HEK293 (cell line): ENCODE measurements at regions not wholly inside any gene's neighbourhood (a gene's known extent, or its start where the extent isn't known, plus 50 kb on each side); places are given as distances from the start of the nearest gene placed in this dataset.

Experiments used
- CTCF ChIA-PET: fragments of 350-600 bp; formaldehyde crosslinking; extraction: SDS; loops from one replicate; lab custom pipeline; 2021; ENCODE audit warnings: antibody characterized with exemption; lab: Yijun Ruan, JAX
- POLR2A ChIA-PET: fragments of 300-600 bp; formaldehyde crosslinking; extraction: SDS; loops from one replicate; lab custom pipeline; 2020; ENCODE audit warnings: antibody characterized with exemption, inconsistent platforms; lab: Yijun Ruan, JAX
- H3K27ac ChIP-seq: fragments of 200-500 bp; sonication (Bioruptor generic); 2 replicates; pipeline ENCODE4 v1.5.1; 2014; ENCODE audit warnings: low read depth, low read length, control low read depth, inconsistent platforms; ENCODE audit errors: extremely low read depth
- H3K36me3 ChIP-seq, 2 experiments: fragments of 200-500 bp in 1 of 2; sonication (Bioruptor generic) in 1 of 2; 1 replicate in 1 of 2; 2 replicates in 1 of 2; pipeline ENCODE4 v1.5.1; 2014 to 2017; ENCODE audit warnings: inconsistent platforms in 2 of 2, low read length in 2 of 2; ENCODE audit not compliant: control insufficient read depth in 2 of 2, insufficient read depth in 1 of 2
- H3K4me1 ChIP-seq: fragments of 200-500 bp; sonication (Bioruptor generic); 2 replicates; pipeline ENCODE4 v1.5.1; 2014; ENCODE audit warnings: mild to moderate bottlenecking, low read length, inconsistent platforms; ENCODE audit not compliant: control insufficient read depth, insufficient read depth
- H3K4me3 ChIP-seq: 2 replicates; pipeline ENCODE4 v1.5.1; 2011; ENCODE audit warnings: low read depth, mild to moderate bottlenecking, control low read depth, low read length, moderate library complexity
- H3K9me3 ChIP-seq: fragments of 200-500 bp; sonication (Bioruptor generic); 2 replicates; pipeline ENCODE4 v1.5.1; 2014; ENCODE audit warnings: low read depth, low read length, inconsistent platforms; ENCODE audit not compliant: control insufficient read depth, insufficient read depth
- GLIS2 ChIP-seq: fragments of 450-650 bp; formaldehyde crosslinking; IDR thresholded peaks from 2 replicates; pipeline ENCODE4 v1.5.1; 2016; ENCODE audit warnings: missing biosample characterization, missing genetic modification characterization
- HOXD13 ChIP-seq: sonication (generic); formaldehyde crosslinking; IDR thresholded peaks from 2 replicates; pipeline ENCODE4 v1.8.0; 2022; ENCODE audit warnings: missing genetic modification reagents, borderline replicate concordance
- KLF1 ChIP-seq: fragments of 450-650 bp; formaldehyde crosslinking; IDR thresholded peaks from 2 replicates; pipeline ENCODE4 v1.5.1; 2016; ENCODE audit warnings: missing biosample characterization, missing genetic modification characterization
- SALL2 ChIP-seq: fragments of 450-650 bp; formaldehyde crosslinking; IDR thresholded peaks from 2 replicates; pipeline ENCODE4 v1.5.0; 2017; ENCODE audit warnings: missing biosample characterization, mild to moderate bottlenecking, missing genetic modification characterization, borderline replicate concordance
- ZBTB1 ChIP-seq: fragments of 450-650 bp; formaldehyde crosslinking; IDR thresholded peaks from 2 replicates; pipeline ENCODE4 v1.5.1; 2016; ENCODE audit warnings: missing biosample characterization, missing genetic modification characterization
- ZFP37 ChIP-seq: fragments of 450-650 bp; formaldehyde crosslinking; IDR thresholded peaks from 2 replicates; pipeline ENCODE4 v1.5.1; 2016; ENCODE audit warnings: missing biosample characterization, missing genetic modification characterization
- ZNF10 ChIP-seq: fragments of 450-650 bp; formaldehyde crosslinking; IDR thresholded peaks from 2 replicates; pipeline ENCODE4 v1.5.1; 2017; ENCODE audit warnings: missing biosample characterization, missing genetic modification characterization
- ZNF114 ChIP-seq: fragments of 450-650 bp; formaldehyde crosslinking; IDR thresholded peaks from 2 replicates; pipeline ENCODE4 v1.5.0; 2017; ENCODE audit warnings: missing biosample characterization, missing genetic modification characterization
- ZNF138 ChIP-seq: fragments of 450-650 bp; formaldehyde crosslinking; IDR thresholded peaks from 2 replicates; pipeline ENCODE4 v1.5.1; 2016; ENCODE audit warnings: missing biosample characterization, missing genetic modification characterization, borderline replicate concordance
- ZNF629 ChIP-seq: fragments of 450-650 bp; formaldehyde crosslinking; IDR thresholded peaks from 2 replicates; pipeline ENCODE4 v1.5.1; 2017; ENCODE audit warnings: missing biosample characterization, missing genetic modification characterization
- ZNF701 ChIP-seq: fragments of 450-650 bp; formaldehyde crosslinking; IDR thresholded peaks from 2 replicates; pipeline ENCODE4 v1.5.1; 2016; ENCODE audit warnings: missing biosample characterization, missing genetic modification characterization
- ZNF707 ChIP-seq: fragments of 450-650 bp; formaldehyde crosslinking; IDR thresholded peaks from 2 replicates; pipeline ENCODE4 v1.5.1; 2016; ENCODE audit warnings: missing biosample characterization, missing genetic modification characterization
- ZSCAN16 ChIP-seq: fragments of 450-650 bp; formaldehyde crosslinking; IDR thresholded peaks from 2 replicates; pipeline ENCODE4 v1.5.1; 2016; ENCODE audit warnings: missing biosample characterization, missing genetic modification characterization
- ZSCAN23 ChIP-seq: fragments of 450-650 bp; formaldehyde crosslinking; IDR thresholded peaks from 2 replicates; pipeline ENCODE4 v1.5.1; 2016; ENCODE audit warnings: missing biosample characterization, missing genetic modification characterization
- ZXDB ChIP-seq: fragments of 450-650 bp; formaldehyde crosslinking; IDR thresholded peaks from 2 replicates; pipeline ENCODE4 v1.5.1; 2016; ENCODE audit warnings: missing biosample characterization, missing genetic modification characterization
- TF ChIP-seq, protein P1 (sequence below): fragments of 450-650 bp; formaldehyde crosslinking; IDR thresholded peaks from 2 replicates; pipeline ENCODE4 v1.5.1; 2016; ENCODE audit warnings: missing biosample characterization, missing genetic modification characterization, low read depth
- TF ChIP-seq, protein P2 (sequence below): fragments of 450-650 bp; formaldehyde crosslinking; IDR thresholded peaks from 2 replicates; pipeline ENCODE4 v1.5.1; 2016; ENCODE audit warnings: missing biosample characterization, missing genetic modification characterization
- TF ChIP-seq, protein P3 (sequence below): fragments of 450-650 bp; formaldehyde crosslinking; IDR thresholded peaks from 2 replicates; pipeline ENCODE4 v1.5.1; 2016; ENCODE audit warnings: missing biosample characterization, missing genetic modification characterization
- TF ChIP-seq, protein P4 (sequence below): fragments of 450-650 bp; formaldehyde crosslinking; IDR thresholded peaks from 2 replicates; pipeline ENCODE4 v1.5.1; 2016; ENCODE audit warnings: missing biosample characterization, missing genetic modification characterization, borderline replicate concordance
- TF ChIP-seq, protein P5 (sequence below): fragments of 450-650 bp; IDR thresholded peaks from 2 replicates; pipeline ENCODE4 v1.5.1; 2018; ENCODE audit warnings: missing biosample characterization, mild to moderate bottlenecking, missing genetic modification characterization

DNA sequence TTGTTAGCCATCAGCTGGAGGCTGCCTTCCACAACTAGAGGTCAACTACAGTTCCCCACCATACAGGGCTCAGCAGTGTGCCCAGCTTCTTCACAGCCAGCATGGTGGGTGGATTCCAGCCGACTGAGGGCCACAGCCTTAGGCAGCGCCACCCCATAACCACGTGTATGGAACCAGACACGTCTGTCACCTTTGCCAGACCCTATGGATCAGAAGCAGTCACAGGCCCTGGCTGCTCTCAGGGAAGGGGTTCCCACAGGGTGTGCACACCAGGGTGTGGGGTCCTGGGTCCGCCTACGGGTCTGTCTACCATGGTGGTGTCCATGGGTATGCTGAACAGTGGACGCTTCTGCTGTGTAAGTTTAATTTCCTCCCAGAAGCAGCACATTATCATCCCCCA, 265.0 kb upstream of the FOXF1 start (continued):
- TF ChIP-seq, protein P1, sequence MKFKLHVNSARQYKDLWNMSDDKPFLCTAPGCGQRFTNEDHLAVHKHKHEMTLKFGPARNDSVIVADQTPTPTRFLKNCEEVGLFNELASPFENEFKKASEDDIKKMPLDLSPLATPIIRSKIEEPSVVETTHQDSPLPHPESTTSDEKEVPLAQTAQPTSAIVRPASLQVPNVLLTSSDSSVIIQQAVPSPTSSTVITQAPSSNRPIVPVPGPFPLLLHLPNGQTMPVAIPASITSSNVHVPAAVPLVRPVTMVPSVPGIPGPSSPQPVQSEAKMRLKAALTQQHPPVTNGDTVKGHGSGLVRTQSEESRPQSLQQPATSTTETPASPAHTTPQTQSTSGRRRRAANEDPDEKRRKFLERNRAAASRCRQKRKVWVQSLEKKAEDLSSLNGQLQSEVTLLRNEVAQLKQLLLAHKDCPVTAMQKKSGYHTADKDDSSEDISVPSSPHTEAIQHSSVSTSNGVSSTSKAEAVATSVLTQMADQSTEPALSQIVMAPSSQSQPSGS (tag by site-specific recombination): no peak
- TF ChIP-seq ZNF707 (tag by site-specific recombination) (no peak), ZSCAN16 (tag by site-specific recombination) (no peak), ZNF10 (tag by site-specific recombination) (no peak), ZSCAN23 (tag by site-specific recombination) (no peak), GLIS2 (tag by site-specific recombination) (no peak), ZBTB1 (tag by site-specific recombination) (no peak), KLF1 (no peak)
- TF ChIP-seq, protein P2, sequence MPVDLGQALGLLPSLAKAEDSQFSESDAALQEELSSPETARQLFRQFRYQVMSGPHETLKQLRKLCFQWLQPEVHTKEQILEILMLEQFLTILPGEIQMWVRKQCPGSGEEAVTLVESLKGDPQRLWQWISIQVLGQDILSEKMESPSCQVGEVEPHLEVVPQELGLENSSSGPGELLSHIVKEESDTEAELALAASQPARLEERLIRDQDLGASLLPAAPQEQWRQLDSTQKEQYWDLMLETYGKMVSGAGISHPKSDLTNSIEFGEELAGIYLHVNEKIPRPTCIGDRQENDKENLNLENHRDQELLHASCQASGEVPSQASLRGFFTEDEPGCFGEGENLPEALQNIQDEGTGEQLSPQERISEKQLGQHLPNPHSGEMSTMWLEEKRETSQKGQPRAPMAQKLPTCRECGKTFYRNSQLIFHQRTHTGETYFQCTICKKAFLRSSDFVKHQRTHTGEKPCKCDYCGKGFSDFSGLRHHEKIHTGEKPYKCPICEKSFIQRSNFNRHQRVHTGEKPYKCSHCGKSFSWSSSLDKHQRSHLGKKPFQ (tag by site-specific recombination): no peak
- TF ChIP-seq, protein P3, sequence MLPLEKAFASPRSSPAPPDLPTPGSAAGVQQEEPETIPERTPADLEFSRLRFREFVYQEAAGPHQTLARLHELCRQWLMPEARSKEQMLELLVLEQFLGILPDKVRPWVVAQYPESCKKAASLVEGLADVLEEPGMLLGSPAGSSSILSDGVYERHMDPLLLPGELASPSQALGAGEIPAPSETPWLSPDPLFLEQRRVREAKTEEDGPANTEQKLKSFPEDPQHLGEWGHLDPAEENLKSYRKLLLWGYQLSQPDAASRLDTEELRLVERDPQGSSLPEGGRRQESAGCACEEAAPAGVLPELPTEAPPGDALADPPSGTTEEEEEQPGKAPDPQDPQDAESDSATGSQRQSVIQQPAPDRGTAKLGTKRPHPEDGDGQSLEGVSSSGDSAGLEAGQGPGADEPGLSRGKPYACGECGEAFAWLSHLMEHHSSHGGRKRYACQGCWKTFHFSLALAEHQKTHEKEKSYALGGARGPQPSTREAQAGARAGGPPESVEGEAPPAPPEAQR: no peak

DNA sequence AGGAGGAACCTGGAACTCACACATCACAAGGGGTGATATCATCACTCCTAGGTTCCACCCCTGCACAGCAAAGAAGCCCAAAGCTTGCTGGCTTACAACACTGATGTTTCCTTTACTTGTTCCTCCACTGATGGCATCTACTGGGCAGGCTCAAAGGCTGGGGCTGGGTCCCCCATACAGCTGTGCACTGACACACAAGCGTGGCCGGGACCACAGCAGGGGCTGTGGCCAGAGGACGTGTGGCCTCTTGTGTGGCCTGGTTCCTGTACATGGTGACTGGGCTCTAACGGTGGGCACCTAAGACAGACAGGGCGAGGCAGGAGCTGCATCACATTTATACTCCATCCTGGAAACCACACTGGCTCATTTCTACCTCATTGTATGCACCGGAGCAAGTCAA, 264.4 kb upstream of the FOXF1 start:
- ChIA-PET CTCF (interaction anchor here (0.6 to 1.0 kb wide), 2 partner anchors 16 to 94 kb away, joined by 3 read pairs; no protein-coding TSS in a partner anchor), POLR2A (no interaction called here)
- no peak overlapping the region for H3K4me3 ChIP-seq
- no peak overlapping the region for H3K27ac ChIP-seq
- no peaks in the 10 kb centered on the region for H3K36me3 ChIP-seq
- H3K9me3 ChIP-seq: no peaks in the 10 kb centered on the region
- no peaks in the 10 kb centered on the region for H3K4me1 ChIP-seq
- TF ChIP-seq ZNF701 (tag by site-specific recombination) (no peak), SALL2 (no peak), ZNF114 (tag by site-specific recombination) (no peak), HOXD13 (CRISPR knock-in tag) (no peak), ZNF138 (tag by site-specific recombination) (no peak), ZNF629 (tag by site-specific recombination) (no peak), ZXDB (tag by site-specific recombination) (no peak), ZFP37 (tag by site-specific recombination) (no peak)
- TF ChIP-seq, protein P4, sequence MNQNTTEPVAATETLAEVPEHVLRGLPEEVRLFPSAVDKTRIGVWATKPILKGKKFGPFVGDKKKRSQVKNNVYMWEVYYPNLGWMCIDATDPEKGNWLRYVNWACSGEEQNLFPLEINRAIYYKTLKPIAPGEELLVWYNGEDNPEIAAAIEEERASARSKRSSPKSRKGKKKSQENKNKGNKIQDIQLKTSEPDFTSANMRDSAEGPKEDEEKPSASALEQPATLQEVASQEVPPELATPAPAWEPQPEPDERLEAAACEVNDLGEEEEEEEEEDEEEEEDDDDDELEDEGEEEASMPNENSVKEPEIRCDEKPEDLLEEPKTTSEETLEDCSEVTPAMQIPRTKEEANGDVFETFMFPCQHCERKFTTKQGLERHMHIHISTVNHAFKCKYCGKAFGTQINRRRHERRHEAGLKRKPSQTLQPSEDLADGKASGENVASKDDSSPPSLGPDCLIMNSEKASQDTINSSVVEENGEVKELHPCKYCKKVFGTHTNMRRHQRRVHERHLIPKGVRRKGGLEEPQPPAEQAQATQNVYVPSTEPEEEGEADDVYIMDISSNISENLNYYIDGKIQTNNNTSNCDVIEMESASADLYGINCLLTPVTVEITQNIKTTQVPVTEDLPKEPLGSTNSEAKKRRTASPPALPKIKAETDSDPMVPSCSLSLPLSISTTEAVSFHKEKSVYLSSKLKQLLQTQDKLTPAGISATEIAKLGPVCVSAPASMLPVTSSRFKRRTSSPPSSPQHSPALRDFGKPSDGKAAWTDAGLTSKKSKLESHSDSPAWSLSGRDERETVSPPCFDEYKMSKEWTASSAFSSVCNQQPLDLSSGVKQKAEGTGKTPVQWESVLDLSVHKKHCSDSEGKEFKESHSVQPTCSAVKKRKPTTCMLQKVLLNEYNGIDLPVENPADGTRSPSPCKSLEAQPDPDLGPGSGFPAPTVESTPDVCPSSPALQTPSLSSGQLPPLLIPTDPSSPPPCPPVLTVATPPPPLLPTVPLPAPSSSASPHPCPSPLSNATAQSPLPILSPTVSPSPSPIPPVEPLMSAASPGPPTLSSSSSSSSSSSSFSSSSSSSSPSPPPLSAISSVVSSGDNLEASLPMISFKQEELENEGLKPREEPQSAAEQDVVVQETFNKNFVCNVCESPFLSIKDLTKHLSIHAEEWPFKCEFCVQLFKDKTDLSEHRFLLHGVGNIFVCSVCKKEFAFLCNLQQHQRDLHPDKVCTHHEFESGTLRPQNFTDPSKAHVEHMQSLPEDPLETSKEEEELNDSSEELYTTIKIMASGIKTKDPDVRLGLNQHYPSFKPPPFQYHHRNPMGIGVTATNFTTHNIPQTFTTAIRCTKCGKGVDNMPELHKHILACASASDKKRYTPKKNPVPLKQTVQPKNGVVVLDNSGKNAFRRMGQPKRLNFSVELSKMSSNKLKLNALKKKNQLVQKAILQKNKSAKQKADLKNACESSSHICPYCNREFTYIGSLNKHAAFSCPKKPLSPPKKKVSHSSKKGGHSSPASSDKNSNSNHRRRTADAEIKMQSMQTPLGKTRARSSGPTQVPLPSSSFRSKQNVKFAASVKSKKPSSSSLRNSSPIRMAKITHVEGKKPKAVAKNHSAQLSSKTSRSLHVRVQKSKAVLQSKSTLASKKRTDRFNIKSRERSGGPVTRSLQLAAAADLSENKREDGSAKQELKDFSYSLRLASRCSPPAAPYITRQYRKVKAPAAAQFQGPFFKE (tag by site-specific recombination): no peak
- TF ChIP-seq, protein P5, sequence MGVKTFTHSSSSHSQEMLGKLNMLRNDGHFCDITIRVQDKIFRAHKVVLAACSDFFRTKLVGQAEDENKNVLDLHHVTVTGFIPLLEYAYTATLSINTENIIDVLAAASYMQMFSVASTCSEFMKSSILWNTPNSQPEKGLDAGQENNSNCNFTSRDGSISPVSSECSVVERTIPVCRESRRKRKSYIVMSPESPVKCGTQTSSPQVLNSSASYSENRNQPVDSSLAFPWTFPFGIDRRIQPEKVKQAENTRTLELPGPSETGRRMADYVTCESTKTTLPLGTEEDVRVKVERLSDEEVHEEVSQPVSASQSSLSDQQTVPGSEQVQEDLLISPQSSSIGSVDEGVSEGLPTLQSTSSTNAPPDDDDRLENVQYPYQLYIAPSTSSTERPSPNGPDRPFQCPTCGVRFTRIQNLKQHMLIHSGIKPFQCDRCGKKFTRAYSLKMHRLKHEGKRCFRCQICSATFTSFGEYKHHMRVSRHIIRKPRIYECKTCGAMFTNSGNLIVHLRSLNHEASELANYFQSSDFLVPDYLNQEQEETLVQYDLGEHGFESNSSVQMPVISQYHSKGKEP: no peak
